GM19240 (cell line): ENCODE measurements at regions not wholly inside any gene's neighbourhood (a gene's known extent, or its start where the extent isn't known, plus 50 kb on each side); places are given as distances from the start of the nearest gene placed in this dataset.
"Not testable (repeated sequence)": the region's sequence is repeated elsewhere in the genome, so short reads cannot be mapped to it uniquely, and the experiment has no call there.

ENCODE experiments used
- DNase-seq: peaks from one replicate; pipeline ENCODE4 v3.0.0; 2011; ENCODE audit warnings: low spot score; ENCODE audit not compliant: insufficient read length

DNA sequence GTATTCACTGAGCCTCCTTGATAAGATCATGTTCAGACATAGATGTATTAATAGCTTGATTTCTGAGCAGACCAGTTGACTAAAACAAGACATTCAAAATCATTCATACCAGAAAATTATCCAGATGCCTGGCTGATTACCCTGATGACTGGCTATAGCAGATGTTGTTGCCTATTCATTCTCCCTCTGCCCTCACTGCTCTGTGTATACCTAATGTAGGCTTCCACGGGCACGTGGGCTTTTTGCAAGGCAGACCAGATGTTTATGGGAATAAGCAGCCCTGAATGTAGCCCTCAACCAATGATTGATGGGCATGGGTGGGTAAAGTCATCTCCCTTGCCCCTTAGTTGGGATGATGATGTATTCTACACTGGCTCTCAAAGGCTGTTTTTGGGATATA, 289.1 kb downstream of the MBD2 start:
- no peak for DNase-seq

DNA sequence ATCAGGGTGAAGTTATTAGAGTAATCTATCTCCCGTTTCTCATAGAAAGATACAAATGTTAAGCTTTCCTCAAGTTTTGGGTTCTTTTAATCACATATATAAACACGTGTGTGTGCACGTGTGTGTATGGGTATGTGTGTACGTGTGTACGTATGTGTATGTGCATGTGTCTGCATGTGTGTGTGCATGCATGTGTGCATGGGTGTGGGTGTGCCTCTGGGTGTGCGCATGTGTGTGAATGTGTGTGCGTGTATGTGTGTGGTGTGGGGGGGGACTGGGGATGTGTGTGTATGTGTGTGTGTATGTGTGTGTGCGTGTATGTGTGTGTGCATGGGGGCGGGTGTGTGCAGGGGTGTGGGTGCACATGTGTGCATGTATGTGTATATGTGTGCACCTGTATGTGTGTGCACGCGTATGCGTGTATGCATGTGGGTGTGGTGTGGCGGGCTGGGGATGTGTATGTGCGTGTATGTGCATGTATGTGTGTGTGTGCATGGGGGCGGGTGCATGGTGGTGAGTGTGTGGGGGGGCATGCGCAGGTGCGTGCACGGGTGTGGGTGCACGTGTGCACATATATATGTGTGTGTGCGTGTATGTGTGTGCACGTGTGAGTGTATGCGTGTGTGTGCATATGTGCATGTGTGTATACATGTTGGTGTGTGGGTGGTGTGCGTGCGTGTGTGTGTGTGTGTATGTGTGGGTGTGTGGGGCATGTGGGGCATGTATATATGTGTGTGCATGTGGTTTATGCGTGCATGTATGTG, 304.0 kb downstream of the MBD2 start:
- no peak for DNase-seq

DNA sequence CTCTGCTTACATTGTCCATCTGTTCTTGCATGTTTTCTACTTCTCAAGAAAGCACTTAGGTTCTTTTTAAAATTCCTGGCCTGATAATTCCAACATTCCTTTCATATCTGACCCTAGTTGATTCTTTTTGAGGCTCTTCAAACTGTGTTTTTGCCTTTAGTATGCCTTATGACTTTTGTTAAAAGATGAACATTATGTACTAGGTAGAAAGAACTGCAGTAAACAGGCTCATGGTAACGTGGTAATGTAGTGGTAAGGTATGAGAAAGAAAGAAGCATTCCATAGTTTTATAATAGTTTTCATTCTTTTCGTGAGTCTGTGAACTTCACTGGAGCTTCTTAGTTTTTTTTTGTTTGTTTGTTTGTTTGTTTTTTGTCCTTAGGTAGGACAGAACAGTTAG, 306.4 kb downstream of the MBD2 start:
- no peak for DNase-seq

DNA sequence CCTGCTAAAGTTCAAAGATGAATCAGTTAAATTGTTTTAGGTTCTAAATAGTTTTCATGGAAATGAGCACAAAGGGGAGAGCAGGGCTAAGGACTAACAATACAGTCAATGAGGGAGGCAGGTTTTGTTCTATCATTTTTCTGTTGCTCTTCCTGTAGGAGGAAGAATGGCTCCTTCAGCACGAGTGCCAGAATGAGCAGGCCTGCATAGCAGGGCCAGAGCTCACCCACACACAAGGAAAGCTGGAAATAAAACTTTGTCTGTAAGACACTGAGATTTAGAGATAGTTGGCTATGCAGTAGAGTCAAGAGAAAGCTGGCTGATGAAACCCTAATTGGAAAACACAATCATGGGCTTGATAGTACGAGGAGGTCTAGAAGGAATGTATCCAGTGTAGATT, 313.3 kb downstream of the MBD2 start:
- DNase-seq: no peak

DNA sequence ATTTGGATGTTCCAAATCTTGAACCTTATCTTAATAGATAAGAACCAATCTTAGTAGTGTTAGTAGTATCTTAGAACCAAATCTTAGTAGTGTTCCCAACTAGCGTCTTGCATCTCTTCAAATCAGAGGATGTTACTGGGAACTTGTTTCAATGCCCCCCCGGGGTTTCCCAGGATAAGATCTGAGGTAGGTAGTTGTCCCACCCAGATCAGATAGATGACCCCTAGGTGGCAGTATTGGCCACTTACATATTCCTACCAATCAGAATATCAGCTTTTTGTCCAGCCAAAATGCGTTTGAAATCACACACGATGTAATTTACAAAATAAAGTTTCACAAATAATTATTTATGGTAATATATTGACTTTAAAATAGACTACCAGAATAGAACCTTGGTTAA, 314.8 kb downstream of the MBD2 start:
- no peak for DNase-seq

DNA sequence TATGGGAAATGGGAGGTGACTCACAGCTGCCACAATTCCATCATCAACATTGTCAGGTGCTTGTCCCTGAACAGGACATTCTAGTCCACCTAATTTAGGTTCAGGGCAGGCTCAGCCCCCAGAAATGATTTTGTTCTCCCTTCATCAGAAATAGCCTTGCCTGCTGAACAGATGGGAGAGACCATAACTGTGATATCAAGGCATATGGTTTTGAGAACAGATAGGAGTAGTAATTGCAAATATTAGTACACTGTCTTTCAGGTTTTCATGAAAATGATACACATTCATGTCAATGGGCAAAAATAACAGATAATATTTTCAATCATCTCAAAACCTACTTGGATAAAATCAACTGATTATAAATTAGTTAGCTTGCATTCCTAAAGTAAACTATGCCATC, 316.5 kb downstream of the MBD2 start:
- DNase-seq: no peak

DNA sequence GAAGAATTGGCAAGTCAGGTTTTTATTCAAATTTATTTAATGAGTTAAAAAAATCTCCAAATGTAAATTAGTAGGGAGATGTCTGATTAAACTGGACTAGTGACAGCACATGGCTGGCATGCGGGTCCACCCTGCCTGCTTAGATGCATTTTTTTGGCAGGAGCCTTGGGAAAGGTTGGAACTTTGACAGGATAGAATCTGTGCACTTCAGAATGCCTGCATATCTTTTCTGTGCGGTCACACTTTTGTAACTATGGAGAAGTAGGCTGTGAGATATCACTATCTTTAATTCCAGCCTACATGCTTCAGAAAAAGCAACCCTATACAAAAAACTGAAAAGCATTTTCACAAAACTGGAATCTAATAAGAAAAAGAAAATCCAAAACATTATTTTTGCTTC, 317.8 kb downstream of the MBD2 start:
- DNase-seq: no peak

DNA sequence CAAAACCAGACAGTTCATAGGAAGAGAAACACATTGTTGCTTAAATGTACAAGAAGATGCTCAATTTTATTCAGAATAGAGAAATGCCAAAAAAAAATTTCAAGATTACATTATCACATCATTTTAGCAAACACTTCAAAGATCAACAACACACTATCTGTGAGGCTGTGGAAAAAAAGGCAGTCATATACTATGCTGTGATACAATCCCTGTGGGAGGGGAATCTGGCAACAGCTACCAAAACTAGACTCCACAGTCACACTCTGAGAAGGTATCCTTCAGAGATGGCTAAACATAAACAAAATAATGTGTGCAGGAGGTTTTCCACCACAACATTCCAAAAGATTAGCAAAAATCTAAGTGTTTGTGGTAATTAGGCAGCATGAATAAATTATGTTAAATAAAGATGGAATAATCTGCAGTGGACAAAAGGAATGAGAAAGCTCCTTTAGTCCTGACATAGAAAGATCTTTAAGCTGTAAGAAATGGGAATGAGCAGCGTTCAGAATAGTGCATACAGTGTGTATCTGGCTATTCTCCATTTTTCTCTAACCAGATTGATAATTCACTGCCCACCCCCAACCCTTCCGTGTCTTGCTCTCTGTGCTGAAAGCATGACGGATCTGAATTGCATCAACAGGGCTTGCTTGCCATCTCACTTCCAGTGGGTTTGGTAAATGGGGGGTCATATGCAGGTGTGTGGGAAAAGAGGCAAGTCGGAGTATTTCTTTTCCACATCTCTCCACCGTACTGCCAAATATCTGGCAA, 329.6 kb downstream of the MBD2 start:
- DNase-seq: no peak

DNA sequence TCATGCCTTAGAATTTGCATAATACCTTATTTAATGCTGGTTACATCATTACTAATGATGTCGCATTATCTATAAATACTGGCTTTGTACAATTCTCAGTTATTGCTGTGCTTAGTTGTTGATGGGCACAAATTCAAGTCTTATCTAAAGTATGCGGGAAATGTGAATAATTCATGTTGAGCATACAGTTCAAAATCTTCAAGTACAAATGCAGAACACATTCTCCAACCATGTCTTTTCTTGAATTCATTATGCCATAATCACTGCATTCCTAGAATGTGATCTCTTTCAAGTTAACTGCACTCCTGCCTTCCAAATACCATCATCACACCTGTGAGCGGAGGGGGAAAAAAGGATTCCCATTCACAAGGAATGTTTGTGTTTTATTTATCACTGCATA, 337.0 kb downstream of the MBD2 start:
- DNase-seq: no peak

DNA sequence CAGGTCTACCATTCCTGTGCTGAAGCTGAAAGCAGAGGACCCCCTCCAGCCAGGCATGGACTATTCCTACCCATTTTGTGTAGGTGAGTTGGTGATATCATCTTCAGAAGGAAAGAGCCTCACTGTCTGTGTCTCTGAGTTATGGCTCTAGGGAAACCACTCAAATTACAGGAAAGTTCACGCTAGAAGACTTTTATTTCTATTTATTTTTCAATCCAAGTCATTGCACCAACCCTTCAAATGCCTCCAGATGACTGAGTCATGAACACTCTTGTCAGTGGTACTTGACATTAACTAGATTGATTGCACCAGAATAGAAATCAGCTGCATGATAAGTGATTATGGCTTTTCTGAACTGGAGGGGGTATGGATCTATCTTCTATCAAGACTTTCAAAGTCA, 338.4 kb downstream of the MBD2 start:
- DNase-seq: no peak

DNA sequence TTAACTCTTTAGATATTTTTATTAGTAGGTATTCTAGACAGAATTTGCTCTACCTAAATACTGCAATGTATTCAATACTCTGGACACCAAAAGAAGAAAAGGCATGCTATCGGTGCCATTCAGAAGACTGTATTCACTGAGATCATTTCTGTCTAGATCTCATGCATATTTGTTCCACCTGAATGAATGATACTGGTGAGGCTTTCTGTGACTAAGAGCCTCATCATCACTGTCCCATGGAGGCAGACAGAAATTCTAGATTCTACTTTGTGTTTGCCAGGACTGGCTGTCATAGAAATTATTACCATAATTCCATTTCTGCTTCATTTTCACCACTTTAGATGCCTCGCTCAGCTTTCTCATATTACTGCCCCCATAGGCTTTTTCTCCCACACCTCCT, 340.7 kb downstream of the MBD2 start:
- no peak for DNase-seq

DNA sequence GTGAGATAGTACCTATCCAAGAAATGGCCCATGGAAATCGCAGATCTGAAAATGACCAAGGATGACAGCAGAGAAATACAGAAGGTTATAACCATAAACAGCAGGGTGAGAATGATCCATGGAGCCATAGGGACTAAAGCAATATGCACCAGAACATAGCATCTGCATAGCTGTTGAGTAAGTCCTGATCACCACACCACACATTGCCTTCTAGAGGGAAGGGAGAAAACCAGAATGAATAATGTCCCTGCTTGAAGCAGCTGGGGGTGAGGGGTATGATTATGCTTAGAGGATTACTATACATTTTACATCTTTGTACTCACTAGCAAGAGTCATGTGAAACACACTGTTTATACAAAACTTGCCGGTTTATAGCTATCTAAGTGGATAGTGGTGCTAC, 350.4 kb downstream of the MBD2 start:
- DNase-seq: no peak

DNA sequence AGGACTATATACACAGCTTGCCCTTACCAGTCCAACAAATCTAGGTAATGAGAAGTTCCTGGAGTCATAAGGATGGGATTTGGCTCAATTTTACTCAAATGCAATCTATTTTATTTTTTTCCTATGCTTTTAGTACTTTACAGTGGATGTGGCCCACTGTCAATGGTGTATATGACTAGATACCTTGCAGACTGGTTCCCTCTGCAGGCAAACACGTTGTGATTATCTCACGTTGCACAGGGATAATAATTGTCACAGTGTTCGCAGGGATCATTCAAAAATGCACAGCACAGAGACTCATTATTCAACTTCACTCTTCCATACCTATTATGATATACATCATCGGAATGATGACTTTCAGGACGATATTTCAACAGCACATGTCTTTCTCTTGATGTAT, 359.7 kb downstream of the MBD2 start:
- DNase-seq: no peak

DNA sequence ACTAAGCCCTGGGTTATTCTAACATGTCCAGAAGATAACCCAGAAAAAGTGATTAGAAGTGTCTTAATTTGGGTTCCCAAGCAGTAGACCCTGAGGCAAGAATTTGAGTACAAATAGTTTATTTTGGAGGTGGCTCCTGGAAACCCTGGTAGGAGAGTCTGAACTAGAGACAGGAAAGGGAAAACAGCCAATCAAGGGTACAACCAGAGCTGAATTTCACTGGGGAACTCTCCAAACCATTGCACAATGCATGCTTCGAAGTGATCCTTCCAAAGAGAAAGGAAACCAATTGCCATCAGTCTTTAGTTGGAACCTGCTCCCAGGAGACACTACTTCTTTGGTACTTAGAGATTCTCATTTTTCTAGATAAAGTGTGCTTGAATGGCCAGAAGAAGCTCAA, 361.5 kb downstream of the MBD2 start:
- DNase-seq: no peak

DNA sequence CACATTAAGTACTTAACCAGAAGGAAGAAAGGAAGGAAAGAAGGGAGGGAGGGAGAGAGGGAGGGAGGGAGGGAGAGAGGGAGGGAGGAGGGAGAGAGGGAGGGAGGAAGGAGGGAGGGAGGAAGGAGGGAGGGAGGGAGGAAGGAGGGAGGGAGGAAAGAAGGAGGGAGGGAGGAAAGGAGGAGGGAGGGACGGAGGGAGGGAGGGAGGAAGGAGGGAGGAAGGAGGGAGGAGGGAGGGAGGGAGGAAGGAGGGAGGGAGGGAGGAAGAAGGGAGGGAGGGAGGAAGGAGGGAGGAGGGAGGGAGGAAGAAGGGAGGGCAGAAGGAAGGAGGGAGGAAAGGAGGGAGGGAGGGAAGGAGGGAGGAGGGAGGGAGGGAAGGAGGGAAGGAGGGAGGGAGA, 363.3 kb downstream of the MBD2 start:
- no peak for DNase-seq

DNA sequence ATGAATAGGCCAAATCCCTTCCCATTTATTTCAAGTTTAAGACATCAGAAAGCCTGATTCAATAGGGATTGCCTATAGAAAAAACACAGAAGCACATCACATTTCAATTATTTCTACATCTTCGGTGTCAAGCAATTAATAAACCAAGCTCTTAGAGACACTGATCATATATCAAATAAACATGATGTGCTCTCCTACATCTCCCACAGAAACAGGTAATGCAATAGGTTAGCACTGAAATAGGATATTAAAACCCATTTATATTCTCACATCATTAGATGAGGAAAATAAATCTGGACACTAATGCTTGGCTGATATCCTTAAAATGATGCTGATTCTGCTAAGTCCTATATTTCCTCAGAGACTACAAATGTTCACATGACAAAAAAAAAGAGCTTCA, 364.7 kb downstream of the MBD2 start:
- DNase-seq: no peak

DNA sequence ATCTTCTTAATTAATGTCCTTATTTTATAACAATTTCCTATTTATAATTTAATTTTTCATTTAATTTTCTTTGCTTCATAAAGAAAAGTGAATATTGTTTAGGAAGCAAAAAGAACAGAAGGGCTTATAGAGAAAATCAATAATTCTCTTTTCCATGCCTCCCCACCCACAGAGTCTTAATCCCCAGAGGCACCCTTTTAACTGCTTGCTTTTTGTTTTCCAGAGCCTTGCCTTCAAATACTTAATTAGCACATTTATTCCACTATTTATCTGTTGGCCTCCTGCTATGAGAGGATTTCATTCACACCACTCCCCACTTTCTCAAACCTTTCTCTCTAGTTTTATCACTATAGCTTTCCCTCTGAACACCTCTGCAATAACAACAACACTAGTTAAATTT, 373.6 kb downstream of the MBD2 start:
- no peak for DNase-seq

DNA sequence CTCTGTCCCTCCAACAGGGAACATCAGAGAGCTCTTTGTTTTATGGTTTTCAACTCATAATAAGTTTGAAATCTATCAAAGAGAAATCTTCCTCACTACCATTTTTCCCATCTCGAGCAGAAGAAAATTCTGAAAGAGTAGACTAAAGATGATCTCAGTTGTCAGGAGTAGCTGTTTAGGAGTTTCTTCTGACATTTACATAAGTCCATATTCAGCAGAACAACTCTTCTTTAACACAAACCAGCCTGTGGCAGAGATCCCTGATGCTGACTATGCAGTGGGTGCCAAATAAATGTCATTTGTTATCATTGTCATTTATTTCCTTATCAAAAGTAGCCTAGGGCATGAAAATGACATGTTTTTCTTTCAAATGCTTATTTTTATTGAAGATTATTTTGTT, 380.7 kb downstream of the MBD2 start:
- DNase-seq: no peak

DNA sequence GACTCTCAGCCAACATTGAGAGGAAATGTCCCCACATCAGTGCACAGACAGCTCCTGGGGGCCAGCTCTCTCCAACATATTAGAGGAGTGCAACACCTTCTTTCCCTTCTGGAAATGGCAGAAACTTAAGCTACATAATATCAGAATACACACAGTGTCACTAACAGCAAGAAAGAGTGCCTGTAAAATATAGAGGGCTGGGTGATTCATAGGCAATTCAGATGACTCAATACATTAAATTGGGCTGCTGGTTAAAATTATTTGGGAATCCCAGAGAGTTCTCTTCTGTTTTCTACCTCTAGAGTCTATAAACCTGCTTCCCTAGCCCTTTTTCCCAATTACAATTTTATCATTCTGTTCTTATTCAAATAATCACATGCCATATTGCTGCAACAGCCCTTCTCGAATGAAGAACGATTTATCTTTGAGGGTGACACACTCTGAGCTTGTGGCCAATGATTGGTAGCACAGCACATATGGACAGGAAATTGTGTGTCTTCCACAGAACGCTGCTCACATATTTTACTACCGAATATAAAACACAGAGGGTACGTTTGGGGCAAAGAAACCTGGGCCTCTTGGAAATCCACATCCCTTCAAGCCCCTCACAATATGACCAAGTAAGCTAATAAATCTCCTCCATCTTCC, 381.2 kb downstream of the MBD2 start:
- DNase-seq: no peak

DNA sequence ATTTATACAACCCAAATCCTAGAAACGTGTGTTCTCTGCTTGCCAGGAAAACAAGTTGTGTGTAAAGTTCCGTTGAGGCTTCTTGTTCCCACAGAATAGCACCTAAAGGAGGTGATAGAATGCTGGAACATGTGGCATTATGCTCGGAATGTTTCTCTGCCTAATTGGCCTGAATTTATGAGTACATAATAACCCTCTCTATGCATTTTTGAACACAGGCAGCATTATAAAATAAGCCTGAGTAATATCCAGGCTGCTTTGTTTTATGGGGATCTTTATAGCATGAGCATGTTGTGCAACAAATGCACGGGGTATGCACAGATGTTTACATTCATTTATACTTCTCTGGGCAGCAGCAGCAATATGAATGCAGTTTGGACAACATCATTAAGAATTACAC, 385.7 kb downstream of the MBD2 start:
- no peak for DNase-seq

DNA sequence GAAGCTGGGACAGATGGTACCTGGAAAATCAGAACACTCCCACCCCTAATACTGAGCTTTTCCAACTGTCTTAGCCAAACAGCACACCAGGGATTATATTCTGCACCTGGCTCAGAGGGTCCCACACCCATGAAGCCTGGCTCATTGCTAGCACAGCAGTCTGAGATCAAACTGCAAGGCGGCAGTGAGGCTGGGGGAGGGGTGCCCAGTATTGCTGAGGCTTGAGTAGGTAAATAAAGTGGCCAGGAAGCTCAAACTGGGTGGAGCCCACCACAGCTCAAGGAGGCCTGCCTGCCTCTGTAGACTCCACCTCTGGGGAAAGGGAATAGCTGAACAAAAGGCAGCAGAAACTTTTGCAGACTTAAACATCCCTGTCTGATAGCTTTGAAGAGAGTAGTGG, 403.3 kb downstream of the MBD2 start:
- not testable (repeated sequence) for DNase-seq

DNA sequence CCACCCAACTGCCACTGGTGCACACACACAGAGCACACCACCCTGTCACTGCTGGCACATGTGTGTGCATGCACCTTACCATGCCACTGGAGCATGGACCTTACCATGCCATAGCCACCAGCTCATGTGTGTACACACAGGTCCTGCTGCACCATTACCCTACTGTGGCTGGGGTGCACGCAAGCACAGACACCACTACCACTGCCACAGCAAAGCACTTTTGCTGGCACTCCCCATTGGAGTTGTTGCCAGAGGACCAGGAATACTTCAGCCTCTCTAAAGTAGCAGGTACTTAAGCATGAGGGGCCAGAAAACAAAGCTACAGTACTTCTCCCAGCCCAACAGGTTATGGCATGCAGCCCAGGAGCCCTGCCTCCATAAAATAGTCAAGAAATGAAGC, 404.8 kb downstream of the MBD2 start:
- DNase-seq: no peak

DNA sequence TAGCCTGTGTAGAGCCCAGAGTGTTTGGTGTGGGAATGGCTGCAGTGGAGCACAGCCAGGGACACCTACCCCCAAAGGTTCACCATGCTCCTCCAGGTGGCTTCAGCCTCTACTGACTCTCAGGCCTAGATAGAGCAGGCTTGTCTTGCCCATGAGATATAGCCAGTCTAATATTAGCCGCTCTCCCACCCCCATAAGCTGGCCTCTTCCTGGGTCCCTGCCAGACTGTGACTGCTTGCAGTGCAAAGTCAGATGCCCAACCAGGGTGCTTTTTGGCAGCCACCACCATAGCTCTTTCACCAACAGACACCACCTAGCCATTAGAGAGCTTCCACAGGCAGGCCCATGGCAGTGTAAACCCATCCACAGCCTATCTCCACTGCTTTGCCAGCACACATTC, 405.3 kb downstream of the MBD2 start:
- DNase-seq: no peak
